Trophoblast cell (in vitro differentiated cells and primary cell): ENCODE measurements at regions not wholly inside any gene's neighbourhood (a gene's known extent, or its start where the extent isn't known, plus 50 kb on each side); places are given as distances from the start of the nearest gene placed in this dataset.

Experiments used
- DNase-seq, 2 donors: peaks; one replicate each; pipeline ENCODE4 v3.0.0-alpha.2; 2016
- H2AFZ ChIP-seq: 2 replicates; pipeline ENCODE4 v1.6.1; 2013; ENCODE audit warnings: low read length, moderate library complexity, mild to moderate bottlenecking; ENCODE audit not compliant: insufficient read depth, poor library complexity
- H2AK5ac ChIP-seq: 2 replicates; pipeline ENCODE4 v1.6.1; 2013; ENCODE audit warnings: mild to moderate bottlenecking, low read length
- H2BK120ac ChIP-seq: 2 replicates; pipeline ENCODE4 v1.6.1; 2013; ENCODE audit warnings: low read length, mild to moderate bottlenecking, moderate library complexity; ENCODE audit not compliant: insufficient read depth, poor library complexity
- H2BK12ac ChIP-seq: 2 replicates; pipeline ENCODE4 v1.6.1; 2013; ENCODE audit warnings: mild to moderate bottlenecking, low read length, moderate library complexity
- H2BK5ac ChIP-seq: 2 replicates; pipeline ENCODE4 v1.6.1; 2013; ENCODE audit warnings: low read length, low read depth, moderate library complexity, mild to moderate bottlenecking; ENCODE audit not compliant: poor library complexity
- H3K14ac ChIP-seq: 2 replicates; pipeline ENCODE4 v1.6.1; 2013; ENCODE audit warnings: mild to moderate bottlenecking, low read length
- H3K18ac ChIP-seq: 2 replicates; pipeline ENCODE4 v1.6.1; 2013; ENCODE audit warnings: mild to moderate bottlenecking, low read length
- H3K23ac ChIP-seq: 2 replicates; pipeline ENCODE4 v1.6.1; 2013; ENCODE audit warnings: low read length
- H3K27ac ChIP-seq: 2 replicates; pipeline ENCODE4 v1.5.1; 2013; ENCODE audit warnings: low read depth, mild to moderate bottlenecking, inconsistent platforms, low read length, moderate library complexity
- H3K27me3 ChIP-seq: 2 replicates; pipeline ENCODE4 v1.6.1; 2013; ENCODE audit warnings: inconsistent platforms, mild to moderate bottlenecking, low read length, moderate library complexity; ENCODE audit not compliant: insufficient read depth
- H3K36me3 ChIP-seq, 2 experiments: 1 replicate in 1 of 2; 2 replicates in 1 of 2; pipeline ENCODE4 v1.6.1; 2013; ENCODE audit warnings: low read length in 2 of 2, mild to moderate bottlenecking in 2 of 2, moderate library complexity in 1 of 2; ENCODE audit not compliant: insufficient read depth in 2 of 2, control insufficient read depth in 1 of 2
- H3K4ac ChIP-seq: 2 replicates; pipeline ENCODE4 v1.6.1; 2013; ENCODE audit warnings: low read depth, mild to moderate bottlenecking, low read length, moderate library complexity
- H3K4me1 ChIP-seq, 2 experiments: 1 replicate in 1 of 2; 2 replicates in 1 of 2; pipeline ENCODE4 v1.6.1; 2013; ENCODE audit warnings: low read length in 2 of 2, mild to moderate bottlenecking in 2 of 2, moderate library complexity in 1 of 2; ENCODE audit not compliant: insufficient read depth in 2 of 2, control insufficient read depth in 1 of 2
- H3K4me2 ChIP-seq: 2 replicates; pipeline ENCODE4 v1.6.1; 2013; ENCODE audit warnings: inconsistent platforms, mild to moderate bottlenecking, low read length, moderate library complexity
- H3K4me3 ChIP-seq: 2 replicates; pipeline ENCODE4 v1.5.1; 2013; ENCODE audit warnings: mild to moderate bottlenecking, low read depth, low read length, inconsistent platforms
- H3K79me1 ChIP-seq: one replicate; pipeline ENCODE4 v1.6.1; 2013; ENCODE audit warnings: low read length
- H3K79me2 ChIP-seq: 2 replicates; pipeline ENCODE4 v1.6.1; 2013; ENCODE audit warnings: low read length, mild to moderate bottlenecking; ENCODE audit not compliant: control insufficient read depth, insufficient read depth, poor library complexity
- H3K9ac ChIP-seq: 2 replicates; pipeline ENCODE4 v1.6.1; 2013; ENCODE audit warnings: mild to moderate bottlenecking, low read length
- H3K9me3 ChIP-seq: 2 replicates; pipeline ENCODE4 v1.6.1; 2013; ENCODE audit warnings: low read depth, mild to moderate bottlenecking, control low read depth, inconsistent platforms, low read length; ENCODE audit not compliant: insufficient read depth
- H4K12ac ChIP-seq: 2 replicates; pipeline ENCODE4 v1.6.1; 2013; ENCODE audit warnings: low read depth, mild to moderate bottlenecking, low read length, moderate library complexity
- H4K8ac ChIP-seq: 2 replicates; pipeline ENCODE4 v1.6.1; 2013; ENCODE audit warnings: low read depth, mild to moderate bottlenecking, low read length, moderate library complexity
- H4K91ac ChIP-seq: one replicate; pipeline ENCODE4 v1.6.1; 2013; ENCODE audit warnings: low read depth, mild to moderate bottlenecking, low read length, moderate library complexity
- WGBS: extraction: QIAGEN DNeasy Blood & Tissue Kit; methylation state at CpG from one replicate; pipeline ENCODE4 v1.1.7; 2013; ENCODE audit warnings: missing lambda C conversion rate; ENCODE audit not compliant: insufficient read length, insufficient coverage; ENCODE audit errors: extremely low coverage; 5-methylcytosine and 5-hydroxymethylcytosine counted together

DNA sequence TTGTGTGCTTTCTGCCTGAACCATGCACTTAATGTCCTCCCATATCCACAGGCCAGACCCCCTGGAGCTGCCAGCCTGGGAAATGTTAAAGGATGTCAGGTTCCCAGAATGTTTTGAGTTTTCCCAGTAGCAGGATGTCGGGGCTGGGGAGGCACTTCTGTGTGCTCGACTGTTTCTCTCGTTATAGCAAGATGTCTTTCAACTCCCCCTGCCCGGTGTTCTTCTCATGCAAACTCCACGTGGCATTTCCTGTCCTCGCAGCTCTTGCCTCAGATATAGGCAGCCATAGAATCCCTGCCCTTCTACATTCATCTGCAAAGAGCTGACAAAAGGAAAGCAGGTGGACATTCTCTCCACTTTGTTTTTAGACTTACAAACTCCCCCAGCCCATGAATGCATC is 457.2 kb upstream of the CDH11 start:
- Histone ChIP-seq H3K14ac (peak overlapping the region; percentile 96), H3K9me3 (no peaks in the 10 kb centered on the region), H3K4ac (no peak overlapping the region), H3K4me3 (no peak overlapping the region), H3K27ac (peak overlapping the region; percentile 89), H3K79me2 (peaks cover 4% of the 10 kb centered on the region), H2AFZ (no peak overlapping the region), H3K23ac (no peak overlapping the region), H3K4me2 (no peak overlapping the region), H3K36me3 (no peaks in the 10 kb centered on the region), H3K9ac (no peak overlapping the region), H4K12ac (no peak overlapping the region), H4K91ac (peak overlapping the region; percentile 93), H3K79me1 (peaks cover 33% of the 10 kb centered on the region), H2AK5ac (no peak overlapping the region), H4K8ac (no peak overlapping the region), H3K18ac (no peak overlapping the region), H3K27me3 (no peaks in the 10 kb centered on the region), H2BK12ac (peak overlapping the region; percentile 98), H2BK5ac (peak overlapping the region; percentile 96), H2BK120ac (peak overlapping the region; percentile 96), H3K4me1 (peaks cover 16 to 18% of the 10 kb centered on the region in 2 experiments)
- DNase-seq: no peak
- WGBS: no CpG with 5 or more reads among the region's 6 CpGs

DNA sequence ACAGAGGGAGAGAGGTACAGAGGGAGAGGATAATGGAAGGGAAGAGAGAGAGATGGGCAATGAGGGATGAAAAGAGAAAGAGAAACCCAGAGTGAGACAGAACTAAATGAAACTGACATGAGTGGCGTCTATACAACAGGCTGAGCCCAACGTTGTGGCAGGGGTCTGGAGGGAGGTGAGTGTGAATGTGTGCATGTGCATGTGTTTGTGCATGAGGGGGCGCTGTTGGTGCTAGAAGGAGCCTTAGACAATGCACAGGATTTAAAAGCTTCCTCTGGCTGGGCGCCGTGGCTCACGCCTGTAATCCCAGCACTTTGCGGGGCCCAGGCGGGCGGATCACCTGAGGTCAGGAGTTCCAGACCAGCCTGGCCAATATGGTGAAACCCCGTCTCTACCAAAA is 454.8 kb upstream of the CDH11 start:
- Histone ChIP-seq H2AFZ (no peak overlapping the region), H3K14ac (no peak overlapping the region), H2AK5ac (no peak overlapping the region), H3K36me3 (no peaks in the 10 kb centered on the region), H4K12ac (no peak overlapping the region), H3K27ac (no peak overlapping the region), H2BK12ac (peak overlapping the region; percentile 73), H2BK5ac (no peak overlapping the region), H3K9ac (no peak overlapping the region), H3K27me3 (no peaks in the 10 kb centered on the region), H4K91ac (peak overlapping the region; percentile 20), H3K23ac (no peak overlapping the region), H3K4me1 (peaks cover 16 to 18% of the 10 kb centered on the region in 2 experiments), H3K79me2 (peaks cover 4% of the 10 kb centered on the region), H4K8ac (no peak overlapping the region), H3K4me3 (no peak overlapping the region), H3K4ac (no peak overlapping the region), H2BK120ac (no peak overlapping the region), H3K79me1 (peaks cover 28% of the 10 kb centered on the region), H3K9me3 (no peaks in the 10 kb centered on the region), H3K4me2 (no peak overlapping the region), H3K18ac (no peak overlapping the region)
- no CpG with 5 or more reads among the region's 10 CpGs for WGBS
- no peak for DNase-seq

DNA sequence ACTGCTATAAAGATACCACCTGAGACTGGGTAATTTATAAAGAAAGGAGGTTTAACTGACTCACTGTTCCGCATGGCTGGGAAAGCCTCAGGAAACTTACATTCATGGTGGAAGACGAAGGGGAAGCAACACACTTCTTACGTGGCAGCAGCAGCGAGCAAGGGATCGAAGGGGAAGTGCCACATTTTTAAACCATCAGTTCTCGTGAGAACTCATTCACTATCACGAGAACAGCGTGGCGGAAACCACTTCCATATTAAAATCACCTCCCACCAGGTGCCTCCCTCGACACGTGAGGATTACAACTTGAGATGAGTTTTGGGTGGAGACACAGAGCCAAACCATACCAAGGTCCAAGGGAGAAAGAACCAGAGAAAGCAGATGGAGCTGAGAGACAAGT is 454.3 kb upstream of the CDH11 start:
- H3K23ac ChIP-seq: no peak overlapping the region
- no peak overlapping the region for H3K27ac ChIP-seq
- no peak overlapping the region for H4K8ac ChIP-seq
- no peaks in the 10 kb centered on the region for H3K36me3 ChIP-seq
- no peak for DNase-seq
- no peak overlapping the region for H3K14ac ChIP-seq
- no CpG with 5 or more reads among the region's 11 CpGs for WGBS
- no peak overlapping the region for H3K9ac ChIP-seq
- peaks cover 4% of the 10 kb centered on the region for H3K79me2 ChIP-seq
- H2AFZ ChIP-seq: no peak overlapping the region
- H4K91ac ChIP-seq: peak overlapping the region; percentile 20
- no peak overlapping the region for H2AK5ac ChIP-seq
- no peak overlapping the region for H2BK5ac ChIP-seq
- no peaks in the 10 kb centered on the region for H3K9me3 ChIP-seq
- H3K4ac ChIP-seq: no peak overlapping the region
- peaks cover 28% of the 10 kb centered on the region for H3K79me1 ChIP-seq
- H3K4me2 ChIP-seq: no peak overlapping the region
- H2BK12ac ChIP-seq: peak overlapping the region; percentile 73
- H3K18ac ChIP-seq: no peak overlapping the region
- H3K4me1 ChIP-seq: peaks cover 16 to 18% of the 10 kb centered on the region in 2 experiments
- H2BK120ac ChIP-seq: peak overlapping the region; percentile 70
- no peaks in the 10 kb centered on the region for H3K27me3 ChIP-seq
- H3K4me3 ChIP-seq: no peak overlapping the region
- no peak overlapping the region for H4K12ac ChIP-seq

- Histone ChIP-seq H4K91ac (no peak overlapping the region), H4K8ac (no peak overlapping the region), H3K18ac (no peak overlapping the region), H3K79me1 (peaks cover 18% of the 10 kb centered on the region), H3K79me2 (peaks cover 2% of the 10 kb centered on the region), H2AFZ (no peak overlapping the region), H3K36me3 (no peaks in the 10 kb centered on the region), H3K4me2 (no peak overlapping the region), H3K9ac (no peak overlapping the region), H3K23ac (no peak overlapping the region), H2AK5ac (no peak overlapping the region), H3K27ac (no peak overlapping the region), H2BK5ac (no peak overlapping the region), H4K12ac (no peak overlapping the region), H3K27me3 (no peaks in the 10 kb centered on the region), H2BK12ac (no peak overlapping the region), H3K14ac (no peak overlapping the region), H3K4me1 (peaks cover 10 to 14% of the 10 kb centered on the region in 2 experiments), H3K9me3 (no peaks in the 10 kb centered on the region), H2BK120ac (no peak overlapping the region), H3K4me3 (no peak overlapping the region), H3K4ac (no peak overlapping the region)
- WGBS: no CpG with 5 or more reads among the region's 13 CpGs
- no peak for DNase-seq
Observed at GRCh38 chr16:65574326-65574966, 452.6 kb upstream of the CDH11 start.
